ENCODE measurements at regions not wholly inside any gene's neighbourhood (a gene's known extent, or its start where the extent isn't known, plus 50 kb on each side); places are given as distances from the start of the nearest gene placed in this dataset.
"Not testable (repeated sequence)": the region's sequence is repeated elsewhere in the genome, so short reads cannot be mapped to it uniquely, and the experiment has no call there.

- DNase-seq, result no peak
Measured at GRCh38 chr15:36117296-36117787, 462.1 kb upstream of the CDIN1 start.

- DNase-seq, result no peak
Measured at GRCh38 chr15:36126194-36126593, 453.2 kb upstream of the CDIN1 start.

GRCh38 chr15:36130641-36131310, 448.6 kb upstream of the CDIN1 start:
- DNase-seq, result no peak

- DNase-seq, result no peak
Measured at GRCh38 chr15:36133742-36134141, 445.7 kb upstream of the CDIN1 start.

- DNase-seq, result no peak
Measured at GRCh38 chr15:36136049-36136448, 443.4 kb upstream of the CDIN1 start.

- no peak for DNase-seq
Measured at GRCh38 chr15:36152936-36153335, 426.5 kb upstream of the CDIN1 start.

GRCh38 chr15:36156879-36157427, 422.5 kb upstream of the CDIN1 start:
- DNase-seq, result no peak

GRCh38 chr15:36160351-36160750, 419.1 kb upstream of the CDIN1 start:
- DNase-seq, result no peak

- DNase-seq, result no peak
Measured at GRCh38 chr15:36161108-36161507, 418.3 kb upstream of the CDIN1 start.

- DNase-seq, result no peak
Measured at GRCh38 chr15:36161771-36162212, 417.6 kb upstream of the CDIN1 start.

- not testable (repeated sequence) for DNase-seq
Measured at GRCh38 chr15:36163983-36164382, 415.4 kb upstream of the CDIN1 start.

GRCh38 chr15:36172955-36173354, 406.5 kb upstream of the CDIN1 start:
- DNase-seq, result no peak

GRCh38 chr15:36175186-36175740, 404.2 kb upstream of the CDIN1 start:
- no peak for DNase-seq

- no peak for DNase-seq
Measured at GRCh38 chr15:36175741-36176291, 403.6 kb upstream of the CDIN1 start.

- no peak for DNase-seq
Measured at GRCh38 chr15:36177590-36178302, 401.7 kb upstream of the CDIN1 start.

- no peak for DNase-seq
Measured at GRCh38 chr15:36178303-36178633, 401.2 kb upstream of the CDIN1 start.

GRCh38 chr15:36183201-36183600, 396.2 kb upstream of the CDIN1 start:
- no peak for DNase-seq

- DNase-seq, result no peak
Measured at GRCh38 chr15:36185438-36185837, 394.0 kb upstream of the CDIN1 start.

GRCh38 chr15:36185845-36186244, 393.6 kb upstream of the CDIN1 start:
- DNase-seq, result no peak

- DNase-seq, result no peak
Measured at GRCh38 chr15:36186376-36186775, 393.1 kb upstream of the CDIN1 start.

- no peak for DNase-seq
Measured at GRCh38 chr15:36191459-36191858, 388.0 kb upstream of the CDIN1 start.

- DNase-seq, result not testable (repeated sequence)
Measured at GRCh38 chr15:36195361-36196007, 383.9 kb upstream of the CDIN1 start.
